ENCODE measurements at regions not wholly inside any gene's neighbourhood (a gene's known extent, or its start where the extent isn't known, plus 50 kb on each side); places are given as distances from the start of the nearest gene placed in this dataset.

DNA sequence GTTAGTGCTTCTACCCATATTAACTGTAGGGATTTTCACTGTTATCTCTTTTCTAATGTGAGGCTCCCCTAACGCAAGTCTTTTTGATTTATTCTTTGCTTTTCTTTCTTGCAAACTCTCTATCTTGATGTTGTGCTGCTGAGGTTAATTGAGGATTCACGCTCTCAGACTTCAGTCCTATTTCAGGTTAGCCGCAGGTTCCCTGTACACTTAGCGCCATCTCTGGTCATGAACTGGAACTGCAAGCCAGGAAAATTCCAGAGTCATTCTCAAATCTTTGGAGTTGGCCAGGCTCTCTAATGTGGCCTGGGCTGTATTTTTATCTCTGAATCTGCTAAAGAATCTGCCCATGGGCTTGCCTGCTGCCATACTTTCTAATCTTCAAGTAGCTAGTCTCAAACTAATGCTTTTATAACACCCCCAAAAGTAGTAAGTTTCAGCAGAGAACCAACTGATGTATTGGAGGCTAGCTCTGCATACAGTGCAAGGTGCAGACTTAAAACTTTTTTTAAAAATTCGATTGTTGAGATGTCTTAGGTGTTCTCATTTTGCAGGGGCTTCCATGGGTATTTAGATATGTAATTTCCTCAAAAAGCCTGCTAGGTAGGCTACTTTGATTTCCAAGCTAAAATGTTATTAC is 91.1 kb upstream of the OPRM1 start:
- no peak for TF ChIP-seq HOXD1 (CRISPR knock-in tag; IDR thresholded peaks at IDR 0.05)
- TF ChIP-seq, protein P1, sequence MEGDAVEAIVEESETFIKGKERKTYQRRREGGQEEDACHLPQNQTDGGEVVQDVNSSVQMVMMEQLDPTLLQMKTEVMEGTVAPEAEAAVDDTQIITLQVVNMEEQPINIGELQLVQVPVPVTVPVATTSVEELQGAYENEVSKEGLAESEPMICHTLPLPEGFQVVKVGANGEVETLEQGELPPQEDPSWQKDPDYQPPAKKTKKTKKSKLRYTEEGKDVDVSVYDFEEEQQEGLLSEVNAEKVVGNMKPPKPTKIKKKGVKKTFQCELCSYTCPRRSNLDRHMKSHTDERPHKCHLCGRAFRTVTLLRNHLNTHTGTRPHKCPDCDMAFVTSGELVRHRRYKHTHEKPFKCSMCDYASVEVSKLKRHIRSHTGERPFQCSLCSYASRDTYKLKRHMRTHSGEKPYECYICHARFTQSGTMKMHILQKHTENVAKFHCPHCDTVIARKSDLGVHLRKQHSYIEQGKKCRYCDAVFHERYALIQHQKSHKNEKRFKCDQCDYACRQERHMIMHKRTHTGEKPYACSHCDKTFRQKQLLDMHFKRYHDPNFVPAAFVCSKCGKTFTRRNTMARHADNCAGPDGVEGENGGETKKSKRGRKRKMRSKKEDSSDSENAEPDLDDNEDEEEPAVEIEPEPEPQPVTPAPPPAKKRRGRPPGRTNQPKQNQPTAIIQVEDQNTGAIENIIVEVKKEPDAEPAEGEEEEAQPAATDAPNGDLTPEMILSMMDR (CRISPR knock-in tag; IDR thresholded peaks at IDR 0.05): peak; percentile 85
- TF ChIP-seq POLR2A (IDR thresholded peaks at IDR 0.05; ENCODE audit: insufficient read depth in 1 of 2, low read depth in 2 of 2, low read length in 2 of 2): no peak
- no peak for TF ChIP-seq SP1 (IDR thresholded peaks at IDR 0.05)
- no peak for TF ChIP-seq SP1 (CRISPR knock-in tag; IDR thresholded peaks at IDR 0.05)
- TF ChIP-seq CREM (IDR thresholded peaks at IDR 0.05): no peak
- no peak for TF ChIP-seq CREM (CRISPR knock-in tag; IDR thresholded peaks at IDR 0.05)
- TF ChIP-seq, protein P2, sequence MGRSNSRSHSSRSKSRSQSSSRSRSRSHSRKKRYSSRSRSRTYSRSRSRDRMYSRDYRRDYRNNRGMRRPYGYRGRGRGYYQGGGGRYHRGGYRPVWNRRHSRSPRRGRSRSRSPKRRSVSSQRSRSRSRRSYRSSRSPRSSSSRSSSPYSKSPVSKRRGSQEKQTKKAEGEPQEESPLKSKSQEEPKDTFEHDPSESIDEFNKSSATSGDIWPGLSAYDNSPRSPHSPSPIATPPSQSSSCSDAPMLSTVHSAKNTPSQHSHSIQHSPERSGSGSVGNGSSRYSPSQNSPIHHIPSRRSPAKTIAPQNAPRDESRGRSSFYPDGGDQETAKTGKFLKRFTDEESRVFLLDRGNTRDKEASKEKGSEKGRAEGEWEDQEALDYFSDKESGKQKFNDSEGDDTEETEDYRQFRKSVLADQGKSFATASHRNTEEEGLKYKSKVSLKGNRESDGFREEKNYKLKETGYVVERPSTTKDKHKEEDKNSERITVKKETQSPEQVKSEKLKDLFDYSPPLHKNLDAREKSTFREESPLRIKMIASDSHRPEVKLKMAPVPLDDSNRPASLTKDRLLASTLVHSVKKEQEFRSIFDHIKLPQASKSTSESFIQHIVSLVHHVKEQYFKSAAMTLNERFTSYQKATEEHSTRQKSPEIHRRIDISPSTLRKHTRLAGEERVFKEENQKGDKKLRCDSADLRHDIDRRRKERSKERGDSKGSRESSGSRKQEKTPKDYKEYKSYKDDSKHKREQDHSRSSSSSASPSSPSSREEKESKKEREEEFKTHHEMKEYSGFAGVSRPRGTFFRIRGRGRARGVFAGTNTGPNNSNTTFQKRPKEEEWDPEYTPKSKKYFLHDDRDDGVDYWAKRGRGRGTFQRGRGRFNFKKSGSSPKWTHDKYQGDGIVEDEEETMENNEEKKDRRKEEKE (IDR thresholded peaks at IDR 0.05): no peak
- TF ChIP-seq IKZF1 (IDR thresholded peaks at IDR 0.05): no peak
- TF ChIP-seq, protein P3, sequence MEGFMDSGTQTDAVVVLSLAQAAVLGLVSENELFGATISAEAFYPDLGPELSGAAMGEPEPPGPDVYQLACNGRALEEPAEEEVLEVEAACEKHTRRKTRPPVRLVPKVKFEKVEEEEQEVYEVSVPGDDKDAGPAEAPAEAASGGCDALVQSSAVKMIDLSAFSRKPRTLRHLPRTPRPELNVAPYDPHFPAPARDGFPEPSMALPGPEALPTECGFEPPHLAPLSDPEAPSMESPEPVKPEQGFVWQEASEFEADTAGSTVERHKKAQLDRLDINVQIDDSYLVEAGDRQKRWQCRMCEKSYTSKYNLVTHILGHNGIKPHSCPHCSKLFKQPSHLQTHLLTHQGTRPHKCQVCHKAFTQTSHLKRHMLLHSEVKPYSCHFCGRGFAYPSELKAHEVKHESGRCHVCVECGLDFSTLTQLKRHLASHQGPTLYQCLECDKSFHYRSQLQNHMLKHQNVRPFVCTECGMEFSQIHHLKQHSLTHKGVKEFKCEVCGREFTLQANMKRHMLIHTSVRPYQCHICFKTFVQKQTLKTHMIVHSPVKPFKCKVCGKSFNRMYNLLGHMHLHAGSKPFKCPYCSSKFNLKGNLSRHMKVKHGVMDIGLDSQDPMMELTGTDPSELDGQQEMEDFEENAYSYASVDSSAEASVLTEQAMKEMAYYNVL (CRISPR knock-in tag; IDR thresholded peaks at IDR 0.05; ENCODE audit: borderline replicate concordance): no peak
- no peak for TF ChIP-seq MAFK (conservative IDR thresholded peaks at IDR 0.05 in 1 of 2, IDR thresholded peaks at IDR 0.05 in 1 of 2; ENCODE audit: low read length in 2 of 2)
- no peak for TF ChIP-seq HNRNPLL (IDR thresholded peaks at IDR 0.05; ENCODE audit: low read depth, low read length, poor library complexity, severe bottlenecking)
